ENCODE measurements at regions not wholly inside any gene's neighbourhood (a gene's known extent, or its start where the extent isn't known, plus 50 kb on each side); places are given as distances from the start of the nearest gene placed in this dataset.

GRCh38 chr17:5911919-5912318 is 158.3 kb upstream of the WSCD1 start:
- no peak overlapping the region for H3K4me3 ChIP-seq (ENCODE audit: low read depth, low read length)
- TF ChIP-seq, protein P1, sequence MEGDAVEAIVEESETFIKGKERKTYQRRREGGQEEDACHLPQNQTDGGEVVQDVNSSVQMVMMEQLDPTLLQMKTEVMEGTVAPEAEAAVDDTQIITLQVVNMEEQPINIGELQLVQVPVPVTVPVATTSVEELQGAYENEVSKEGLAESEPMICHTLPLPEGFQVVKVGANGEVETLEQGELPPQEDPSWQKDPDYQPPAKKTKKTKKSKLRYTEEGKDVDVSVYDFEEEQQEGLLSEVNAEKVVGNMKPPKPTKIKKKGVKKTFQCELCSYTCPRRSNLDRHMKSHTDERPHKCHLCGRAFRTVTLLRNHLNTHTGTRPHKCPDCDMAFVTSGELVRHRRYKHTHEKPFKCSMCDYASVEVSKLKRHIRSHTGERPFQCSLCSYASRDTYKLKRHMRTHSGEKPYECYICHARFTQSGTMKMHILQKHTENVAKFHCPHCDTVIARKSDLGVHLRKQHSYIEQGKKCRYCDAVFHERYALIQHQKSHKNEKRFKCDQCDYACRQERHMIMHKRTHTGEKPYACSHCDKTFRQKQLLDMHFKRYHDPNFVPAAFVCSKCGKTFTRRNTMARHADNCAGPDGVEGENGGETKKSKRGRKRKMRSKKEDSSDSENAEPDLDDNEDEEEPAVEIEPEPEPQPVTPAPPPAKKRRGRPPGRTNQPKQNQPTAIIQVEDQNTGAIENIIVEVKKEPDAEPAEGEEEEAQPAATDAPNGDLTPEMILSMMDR (IDR thresholded peaks at IDR 0.05; ENCODE audit: low read depth, low read length) = no peak
- in situ Hi-C loops (cut with HindIII; ENCODE audit: low sequenced_read_pairs) = no loop called here
- DNase-seq (ENCODE audit: low read depth, low spot score) = no peak

GRCh38 chr17:5913032-5913531 is 157.1 kb upstream of the WSCD1 start:
- in situ Hi-C loops (cut with HindIII; ENCODE audit: low sequenced_read_pairs) = no loop called here
- no peak for DNase-seq (ENCODE audit: low read depth, low spot score)
- TF ChIP-seq, protein P1 (IDR thresholded peaks at IDR 0.05; ENCODE audit: low read depth, low read length) = no peak
- no peak overlapping the region for H3K4me3 ChIP-seq (ENCODE audit: low read depth, low read length)

- no peak for DNase-seq (ENCODE audit: low read depth, low spot score)
- TF ChIP-seq, protein P1 (IDR thresholded peaks at IDR 0.05; ENCODE audit: low read depth, low read length) = no peak
- in situ Hi-C loops (cut with HindIII; ENCODE audit: low sequenced_read_pairs) = no loop called here
- H3K4me3 ChIP-seq (ENCODE audit: low read depth, low read length) = no peak overlapping the region
These were observed 156.5 kb upstream of the WSCD1 start for GRCh38 chr17:5913641-5914040.

DNA sequence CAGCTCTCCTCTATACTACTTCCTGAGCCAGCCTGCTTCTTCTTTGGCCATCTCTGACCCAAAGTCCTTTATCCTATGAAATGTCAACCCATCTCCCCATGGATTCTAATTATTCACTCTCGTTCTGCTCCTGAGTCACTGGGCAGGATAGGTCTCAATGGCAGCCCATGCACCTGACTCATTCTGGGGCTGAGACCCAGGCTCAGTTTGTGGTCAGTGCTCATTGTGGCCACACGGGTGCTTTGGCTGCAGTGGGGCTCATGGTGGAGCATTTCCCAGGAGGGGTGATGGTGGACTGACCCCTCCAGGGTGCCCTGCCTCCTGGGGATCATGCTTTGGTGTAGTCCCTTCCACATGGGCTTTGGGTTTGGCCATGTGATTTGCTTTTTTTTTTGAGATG is 154.8 kb upstream of the WSCD1 start:
- DNase-seq (ENCODE audit: low read depth, low spot score) = no peak
- TF ChIP-seq, protein P1 (IDR thresholded peaks at IDR 0.05; ENCODE audit: low read depth, low read length) = no peak
- in situ Hi-C loops (cut with HindIII; ENCODE audit: low sequenced_read_pairs) = no loop called here

DNA sequence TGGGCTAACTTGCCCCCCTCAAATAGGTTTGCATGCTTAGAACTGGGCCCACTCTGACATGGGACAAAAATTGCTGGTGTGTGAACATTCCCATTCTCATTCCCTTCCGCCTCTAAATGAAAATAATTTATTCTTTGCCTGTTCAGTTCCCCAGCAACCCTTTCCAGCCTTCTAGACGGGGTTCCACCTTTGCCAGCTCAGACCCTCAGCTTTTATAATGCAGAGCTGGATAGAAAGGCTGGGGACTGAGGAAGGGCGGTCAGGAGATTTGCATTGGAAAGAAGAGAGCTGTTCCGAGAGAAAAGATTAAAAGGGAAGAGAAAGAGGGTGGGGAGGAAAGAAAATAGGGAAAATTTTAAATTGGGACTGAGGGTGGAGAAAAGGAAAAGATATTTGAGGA is 151.1 kb upstream of the WSCD1 start:
- H3K4me3 ChIP-seq (ENCODE audit: low read depth, low read length) = no peak overlapping the region
- DNase-seq (ENCODE audit: low read depth, low spot score) = no peak
- TF ChIP-seq, protein P1 (IDR thresholded peaks at IDR 0.05; ENCODE audit: low read depth, low read length) = no peak
- in situ Hi-C loops (cut with HindIII; ENCODE audit: low sequenced_read_pairs) = no loop called here

More for the DNA sequence above, 154.8 kb upstream of the WSCD1 start:
- no peak overlapping the region for H3K4me3 ChIP-seq (ENCODE audit: low read depth, low read length)

DNA sequence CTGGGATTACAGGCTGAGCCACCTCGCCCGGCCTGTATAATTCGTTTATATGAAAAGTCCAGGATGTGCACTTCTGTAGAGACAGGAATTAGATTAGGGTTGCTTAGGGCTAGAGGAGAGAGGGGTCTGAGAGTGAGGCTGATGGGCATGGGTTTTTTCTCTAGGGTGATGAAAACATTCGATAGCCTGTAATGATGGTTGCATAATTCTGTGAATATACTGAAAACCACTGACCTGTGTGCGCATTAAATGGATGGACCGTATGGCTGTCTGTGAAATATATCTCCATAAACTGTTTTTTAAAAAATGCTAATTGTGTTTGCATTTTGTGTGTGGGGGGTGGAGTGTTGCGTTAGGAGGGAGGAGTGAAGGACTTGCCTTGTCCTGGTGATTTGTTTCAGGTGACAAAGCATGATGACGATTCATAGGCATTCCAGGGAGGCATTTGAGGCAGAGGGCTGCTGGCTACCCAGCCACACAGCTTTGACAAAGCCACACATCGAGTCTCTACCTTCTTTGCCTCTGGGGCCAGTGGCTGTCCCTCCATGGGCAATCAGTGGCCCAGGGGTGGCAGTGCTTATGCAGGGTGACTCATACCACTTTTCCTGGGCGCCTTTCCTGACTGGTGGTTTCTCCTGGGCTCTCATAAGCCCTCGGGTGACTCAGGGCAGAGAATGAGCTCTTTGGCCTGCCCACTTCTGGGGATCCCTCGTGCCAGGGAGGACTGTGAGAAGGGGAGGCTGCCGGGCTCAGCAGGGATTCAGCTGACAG is 148.5 kb upstream of the WSCD1 start:
- peak; percentile 22 for DNase-seq (ENCODE audit: low read depth, low spot score)
- TF ChIP-seq, protein P1 (IDR thresholded peaks at IDR 0.05; ENCODE audit: low read depth, low read length) = no peak
- no peak overlapping the region for H3K4me3 ChIP-seq (ENCODE audit: low read depth, low read length)
- in situ Hi-C loops (cut with HindIII; ENCODE audit: low sequenced_read_pairs) = no loop called here

Data from astrocyte of the spinal cord (primary cell).